Endothelial cell of umbilical vein (primary cell): ENCODE measurements at regions not wholly inside any gene's neighbourhood (a gene's known extent, or its start where the extent isn't known, plus 50 kb on each side); places are given as distances from the start of the nearest gene placed in this dataset.
A peak's percentile ranks its signal among the peaks of the same experiment; 100 is the strongest.

Source experiments
- BruUV-seq: library from RNA; stranded (reverse); fragments of 400-500 nt; replicated peaks from 2 replicates; lab custom pipeline; 2021; lab: Mats Ljungman, UMichigan
- CTCF ChIA-PET: fragments of 300-600, 350-600 bp; sonication (Branson Sonifier 250); formaldehyde crosslinking; loops from one replicate; lab custom pipeline; 2021; ENCODE audit warnings: antibody characterized with exemption, inconsistent platforms; lab: Charles Lee
- POLR2A ChIA-PET: fragments of 300-600, 350-600 bp; sonication (Branson Sonifier 250); formaldehyde crosslinking; loops from one replicate; lab custom pipeline; 2021; ENCODE audit warnings: antibody characterized with exemption, inconsistent platforms; lab: Charles Lee
- DNase-seq: peaks from one replicate; pipeline ENCODE4 v3.0.0-alpha.2; 2011; ENCODE audit warnings: low read depth, low spot score
- FAIRE-seq: peaks from 2 replicates; lab custom pipeline; 2011; peaks lifted over from hg19 to GRCh38; lab: Jason Lieb, UNC
- H2AFZ ChIP-seq: 2 replicates; pipeline ENCODE4 v1.6.0; 2012; ENCODE audit warnings: low read depth, low read length, control low read depth, inconsistent platforms
- H3K27ac ChIP-seq: 2 replicates; pipeline ENCODE4 v1.5.1; 2011; ENCODE audit warnings: low read depth, mild to moderate bottlenecking, control low read depth, low read length, moderate library complexity; ENCODE audit not compliant: insufficient read depth
- H3K27me3 ChIP-seq, 2 experiments: 2 replicates each; pipeline versions ENCODE4 v1.6.0 to v1.6.1; 2011; ENCODE audit warnings: low read length in 2 of 2, mixed read lengths in 1 of 2; ENCODE audit not compliant: control insufficient read depth in 2 of 2, insufficient read depth in 2 of 2
- H3K36me3 ChIP-seq, 2 experiments: 2 replicates in 1 of 2; 3 replicates in 1 of 2; pipeline ENCODE4 v1.5.1; 2011; ENCODE audit warnings: low read length in 2 of 2, mild to moderate bottlenecking in 1 of 2, moderate library complexity in 1 of 2; ENCODE audit not compliant: control insufficient read depth in 2 of 2, insufficient read depth in 2 of 2; ENCODE audit errors: extremely low read depth in 1 of 2
- H3K4me1 ChIP-seq: 3 replicates; pipeline ENCODE4 v1.5.1; 2011; ENCODE audit warnings: mild to moderate bottlenecking, low read length; ENCODE audit not compliant: control insufficient read depth, insufficient read depth; ENCODE audit errors: extremely low read depth
- H3K4me2 ChIP-seq: 2 replicates; pipeline ENCODE4 v1.6.1; 2011; ENCODE audit warnings: low read length, control low read depth, mixed read lengths; ENCODE audit not compliant: insufficient read depth
- H3K4me3 ChIP-seq, 3 experiments: fragments of 200-600 bp in 1 of 3; sonication (generic), shearing (Covaris generic) in 1 of 3; replicated peaks in 1 of 3; 2 replicates each; pipeline ENCODE4 v1.5.1; 2011 to 2016; ENCODE audit warnings: control low read depth in 3 of 3, low read length in 3 of 3, mild to moderate bottlenecking in 2 of 3, inconsistent platforms in 1 of 3, low read depth in 1 of 3, moderate library complexity in 1 of 3; ENCODE audit not compliant: insufficient read depth in 1 of 3
- H3K79me2 ChIP-seq: 2 replicates; pipeline ENCODE4 v1.6.0; 2012; ENCODE audit warnings: low read length, inconsistent platforms; ENCODE audit not compliant: control insufficient read depth, insufficient read depth
- H3K9ac ChIP-seq: replicated peaks from 2 replicates; pipeline ENCODE3; 2011; ENCODE audit warnings: low read length, control low read depth; ENCODE audit not compliant: insufficient read depth; ENCODE audit errors: extremely low read depth
- H3K9me1 ChIP-seq: replicated peaks from 3 replicates; pipeline ENCODE4 v1.6.0; 2011; ENCODE audit warnings: mild to moderate bottlenecking, low read length; ENCODE audit not compliant: control insufficient read depth, insufficient read depth; ENCODE audit errors: extremely low read depth
- H3K9me3 ChIP-seq: replicated peaks from 2 replicates; pipeline ENCODE4 v1.5.1; 2012; ENCODE audit warnings: low read length, inconsistent platforms; ENCODE audit not compliant: control insufficient read depth, insufficient read depth
- H4K20me1 ChIP-seq: replicated peaks from 2 replicates; pipeline ENCODE3; 2011; ENCODE audit warnings: mild to moderate bottlenecking, low read length; ENCODE audit not compliant: control insufficient read depth, insufficient read depth; ENCODE audit errors: extremely low read depth
- CTCF ChIP-seq, 2 donors: IDR thresholded peaks; 1 replicate in 1 of 2; 2 replicates in 1 of 2; pipeline ENCODE4 v1.5.1; 2011; ENCODE audit warnings: low read length in 2 of 2, mild to moderate bottlenecking in 2 of 2, moderate library complexity in 2 of 2, control low read depth in 1 of 2, inconsistent platforms in 1 of 2, low read depth in 1 of 2; ENCODE audit not compliant: insufficient read depth in 1 of 2; ENCODE audit errors: extremely low read depth in 1 of 2
- EZH2 ChIP-seq: IDR thresholded peaks from 2 replicates; pipeline ENCODE4 v1.6.1; 2012; ENCODE audit warnings: borderline replicate concordance, low read depth, mild to moderate bottlenecking, moderate library complexity, low read length, inconsistent platforms; ENCODE audit not compliant: severe bottlenecking
- FOS ChIP-seq: IDR thresholded peaks from 2 replicates; pipeline ENCODE4 v1.6.1; 2011; ENCODE audit warnings: mild to moderate bottlenecking, low read length, moderate library complexity, borderline replicate concordance; ENCODE audit not compliant: insufficient read depth
- GATA2 ChIP-seq: IDR thresholded peaks from 2 replicates; pipeline ENCODE4 v1.7.0; 2011; ENCODE audit warnings: low read depth, mild to moderate bottlenecking, moderate library complexity, mixed read lengths, low read length; ENCODE audit not compliant: insufficient read length, insufficient read depth
- JUN ChIP-seq: IDR thresholded peaks from 2 replicates; pipeline ENCODE4 v1.6.1; 2011; ENCODE audit warnings: borderline replicate concordance, low read depth; ENCODE audit not compliant: insufficient read length, insufficient read depth
- POLR2A ChIP-seq: IDR thresholded peaks from 2 replicates; pipeline ENCODE4 v1.6.1; 2012; ENCODE audit warnings: low read depth, mild to moderate bottlenecking, control low read depth, low read length
- POLR2AphosphoS5 ChIP-seq: IDR thresholded peaks from 2 replicates; pipeline ENCODE4 v1.6.1; 2012; ENCODE audit warnings: low read depth, mild to moderate bottlenecking, control low read depth, low read length, moderate library complexity; ENCODE audit not compliant: insufficient read depth
- dilution Hi-C: fragments of 300-500 bp; cut with MboI; formaldehyde crosslinking; loops from one replicate; pipeline ENCODE4 v1.15.0; 2019; ENCODE audit warnings: low sequenced_read_pairs; ENCODE audit not compliant: extremely low pct_ligation_motif_present
- intact Hi-C: fragments of 100-400 bp; cut with micrococcal nuclease; formaldehyde crosslinking; loops from one replicate; pipeline ENCODE4 v1.10.0; 2022

- Histone ChIP-seq H3K36me3 (no peaks in the 10 kb centered on the region), H3K9ac (no peak overlapping the region), H3K27me3 (no peaks in the 10 kb centered on the region), H3K9me1 (no peaks in the 10 kb centered on the region), H3K79me2 (no peaks in the 10 kb centered on the region), H3K4me2 (peak overlapping the region; percentile 62), H3K4me1 (peaks cover 24% of the 10 kb centered on the region), H3K27ac (no peak overlapping the region), H3K4me3 (no peak overlapping the region), H3K9me3 (no peaks in the 10 kb centered on the region), H4K20me1 (no peaks in the 10 kb centered on the region), H2AFZ (peak overlapping the region; percentile 31)
- no TSS peak for BruUV-seq
- dilution Hi-C loops (no loop called here), intact Hi-C loops (no loop called here)
- CTCF ChIA-PET, result no interaction called here
- FAIRE-seq, result peak; percentile 92
- DNase-seq, result peak; percentile 57
- POLR2A ChIA-PET, result no interaction called here
- peak; percentile 45 for TF ChIP-seq POLR2AphosphoS5
- no peak for TF ChIP-seq CTCF (IDR thresholded peaks at IDR 0.05; ENCODE audit: extremely low read depth in 1 of 2, insufficient read depth in 1 of 2, low read depth in 1 of 2, low read length in 2 of 2)
- no peak for TF ChIP-seq POLR2A
- TF ChIP-seq FOS, result peak; percentile 89
Measured at GRCh38 chr3:194773216-194773615, 87.5 kb downstream of the FAM43A start.

- no peak overlapping the region for H3K27ac ChIP-seq
- no peak overlapping the region for H3K9ac ChIP-seq
- dilution Hi-C loops (no loop called here), intact Hi-C loops (no loop called here)
- TF ChIP-seq EZH2 (no peak), CTCF (IDR thresholded peaks at IDR 0.05; ENCODE audit: extremely low read depth in 1 of 2, insufficient read depth in 1 of 2, low read depth in 1 of 2, low read length in 2 of 2) (no peak), JUN (no peak), POLR2AphosphoS5 (no peak), GATA2 (no peak)
- no peak overlapping the region for H3K4me3 ChIP-seq
- H3K27me3 ChIP-seq, result no peaks in the 10 kb centered on the region
- H3K4me1 ChIP-seq, result peaks cover 24% of the 10 kb centered on the region
- CTCF ChIA-PET, result no interaction called here
- no peaks in the 10 kb centered on the region for H4K20me1 ChIP-seq
- no peaks in the 10 kb centered on the region for H3K9me1 ChIP-seq
- H3K4me2 ChIP-seq, result no peak overlapping the region
- peak; percentile 50 for FAIRE-seq
- no peaks in the 10 kb centered on the region for H3K36me3 ChIP-seq
- H3K79me2 ChIP-seq, result no peaks in the 10 kb centered on the region
- POLR2A ChIA-PET, result no interaction called here
- no peak overlapping the region for H2AFZ ChIP-seq
- H3K9me3 ChIP-seq, result no peaks in the 10 kb centered on the region
- DNase-seq, result no peak
- no TSS peak for BruUV-seq
Measured at GRCh38 chr3:194773771-194774455, 88.2 kb downstream of the FAM43A start.
